ENCODE measurements at regions not wholly inside any gene's neighbourhood (a gene's known extent, or its start where the extent isn't known, plus 50 kb on each side); places are given as distances from the start of the nearest gene placed in this dataset.

DNA sequence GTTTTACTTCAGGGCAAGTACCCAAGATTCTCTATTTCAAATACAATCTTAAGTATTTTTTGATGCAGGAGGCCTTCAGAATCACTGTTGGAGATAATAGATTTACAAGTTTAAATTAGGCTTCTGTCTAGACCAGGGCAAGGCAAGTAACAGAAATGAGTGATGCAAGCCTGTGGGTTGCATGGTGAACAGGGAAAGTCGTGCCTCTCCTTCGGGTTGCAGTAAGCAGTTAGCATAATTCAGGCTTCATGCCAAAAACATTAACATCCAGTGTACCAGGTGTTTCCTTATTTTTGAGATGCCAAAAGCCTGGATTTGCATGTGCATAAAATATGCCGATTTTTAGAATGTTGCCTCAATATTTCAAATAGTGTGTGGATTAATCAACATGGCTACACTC, 369.0 kb downstream of the CAAP1 start:
- Histone ChIP-seq H4K91ac (ENCODE audit: low read depth, low read length, poor library complexity) (no peak overlapping the region), H3K79me1 (ENCODE audit: low read depth, low read length) (no peaks in the 10 kb centered on the region), H4K8ac (ENCODE audit: low read depth, low read length) (no peak overlapping the region), H3K9me3 (replicated peaks in 1 of 2; ENCODE audit: control insufficient read depth in 2 of 2, insufficient read depth in 1 of 2, low read depth in 1 of 2, low read length in 2 of 2) (no peaks in the 10 kb centered on the region), H2BK5ac (ENCODE audit: low read length) (no peak overlapping the region), H3K36me3 (replicated peaks in 1 of 2; ENCODE audit: control insufficient read depth in 2 of 2, insufficient read depth in 2 of 2, low read length in 2 of 2) (no peaks in the 10 kb centered on the region), H3K4me3 (ENCODE audit: low read length in 2 of 2) (no peak overlapping the region), H3K14ac (ENCODE audit: low read length) (no peak overlapping the region), H3K18ac (ENCODE audit: low read length) (no peak overlapping the region), H2BK12ac (ENCODE audit: low read length) (no peak overlapping the region), H3K27ac (replicated peaks; ENCODE audit: low read length) (no peak overlapping the region), H2AK5ac (ENCODE audit: low read depth, low read length) (no peak overlapping the region), H3K27me3 (ENCODE audit: control insufficient read depth in 3 of 3, insufficient read depth in 3 of 3, low read depth in 1 of 3, low read length in 3 of 3) (no peaks in the 10 kb centered on the region), H2BK15ac (ENCODE audit: low read length) (no peak overlapping the region), H3K4me1 (ENCODE audit: control insufficient read depth in 2 of 2, insufficient read depth in 1 of 2, low read depth in 1 of 2, low read length in 2 of 2) (no peaks in the 10 kb centered on the region), H2BK120ac (ENCODE audit: low read depth, low read length) (no peak overlapping the region), H3K9ac (ENCODE audit: low read depth, low read length, poor library complexity) (no peak overlapping the region), H3K23ac (ENCODE audit: low read depth, low read length, poor library complexity) (no peak overlapping the region), H2AFZ (ENCODE audit: low read length) (no peak overlapping the region), H3K4ac (ENCODE audit: low read length) (no peak overlapping the region), H3K4me2 (ENCODE audit: insufficient read depth, low read length, poor library complexity, severe bottlenecking) (no peak overlapping the region)
- WGBS, 2 donors (ENCODE audit: extremely low coverage in 2 of 2, insufficient read length in 2 of 2, insufficient replicate concordance in 1 of 2), result no CpG with 5 or more reads among the region's 3 CpGs
- no peak for DNase-seq (ENCODE audit: low spot score)

- H2AFZ ChIP-seq (ENCODE audit: low read length), result no peak overlapping the region
These were observed 372.5 kb downstream of the CAAP1 start for GRCh38 chr9:26520141-26520540.

DNA sequence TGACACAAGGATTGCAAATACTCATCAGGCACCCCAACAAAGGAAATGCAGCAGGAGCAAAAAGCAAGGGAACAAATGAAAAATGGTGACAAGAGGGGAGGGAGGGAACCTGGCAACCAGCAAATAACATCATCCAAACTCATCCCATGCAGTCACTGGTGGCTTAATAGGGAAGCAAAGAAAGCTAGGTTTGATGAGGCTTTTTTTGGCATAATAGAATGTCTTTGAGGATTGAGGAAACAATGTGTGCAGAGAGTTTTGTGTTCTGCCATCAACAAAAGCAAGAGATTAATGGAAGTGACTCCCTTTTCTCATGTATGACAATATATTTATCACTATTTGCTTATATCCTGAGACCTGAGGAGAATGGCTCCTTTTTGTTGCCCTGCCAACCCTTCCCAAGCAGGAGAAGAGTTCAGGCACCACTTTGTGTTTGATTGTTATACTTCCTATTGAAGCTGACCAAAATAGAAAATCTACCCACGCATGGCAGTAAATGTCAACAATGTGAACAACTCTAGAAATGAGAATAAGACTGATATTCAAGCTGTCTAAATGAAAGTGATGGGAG, 375.7 kb downstream of the CAAP1 start:
- no peak overlapping the region for H3K4me2 ChIP-seq (ENCODE audit: insufficient read depth, low read length, poor library complexity, severe bottlenecking)
- no peak overlapping the region for H2BK15ac ChIP-seq (ENCODE audit: low read length)
- no peaks in the 10 kb centered on the region for H3K27me3 ChIP-seq (ENCODE audit: control insufficient read depth in 3 of 3, insufficient read depth in 3 of 3, low read depth in 1 of 3, low read length in 3 of 3)
- H3K4ac ChIP-seq (ENCODE audit: low read length), result no peak overlapping the region
- H3K79me1 ChIP-seq (ENCODE audit: low read depth, low read length), result no peaks in the 10 kb centered on the region
- no peaks in the 10 kb centered on the region for H3K9me3 ChIP-seq (replicated peaks in 1 of 2; ENCODE audit: control insufficient read depth in 2 of 2, insufficient read depth in 1 of 2, low read depth in 1 of 2, low read length in 2 of 2)
- WGBS, 2 donors (ENCODE audit: extremely low coverage in 2 of 2, insufficient read length in 2 of 2, insufficient replicate concordance in 1 of 2), result no CpG with 5 or more reads among the region's 1 CpG
- no peak overlapping the region for H3K23ac ChIP-seq (ENCODE audit: low read depth, low read length, poor library complexity)
- no peak overlapping the region for H2AK5ac ChIP-seq (ENCODE audit: low read depth, low read length)
- no peak overlapping the region for H2BK12ac ChIP-seq (ENCODE audit: low read length)
- H4K91ac ChIP-seq (ENCODE audit: low read depth, low read length, poor library complexity), result no peak overlapping the region
- peaks cover 0 to 2% of the 10 kb centered on the region in 2 donors for H3K4me1 ChIP-seq (ENCODE audit: control insufficient read depth in 2 of 2, insufficient read depth in 1 of 2, low read depth in 1 of 2, low read length in 2 of 2)
- no peak overlapping the region for H2AFZ ChIP-seq (ENCODE audit: low read length)
- H2BK5ac ChIP-seq (ENCODE audit: low read length), result no peak overlapping the region
- no peak for DNase-seq (ENCODE audit: low spot score)
- no peak overlapping the region for H3K9ac ChIP-seq (ENCODE audit: low read depth, low read length, poor library complexity)
- no peak overlapping the region for H3K4me3 ChIP-seq (ENCODE audit: low read length in 2 of 2)
- no peaks in the 10 kb centered on the region for H3K36me3 ChIP-seq (replicated peaks in 1 of 2; ENCODE audit: control insufficient read depth in 2 of 2, insufficient read depth in 2 of 2, low read length in 2 of 2)
- H2BK120ac ChIP-seq (ENCODE audit: low read depth, low read length), result no peak overlapping the region
- no peak overlapping the region for H3K14ac ChIP-seq (ENCODE audit: low read length)
- no peak overlapping the region for H4K8ac ChIP-seq (ENCODE audit: low read depth, low read length)
- no peak overlapping the region for H3K18ac ChIP-seq (ENCODE audit: low read length)
- H3K27ac ChIP-seq (replicated peaks; ENCODE audit: low read length), result no peak overlapping the region

More at GRCh38 chr9:26520141-26520540, 372.5 kb downstream of the CAAP1 start:
- H3K4me3 ChIP-seq (ENCODE audit: low read length in 2 of 2), result no peak overlapping the region
- no peak overlapping the region for H2BK15ac ChIP-seq (ENCODE audit: low read length)
- no peaks in the 10 kb centered on the region for H3K79me1 ChIP-seq (ENCODE audit: low read depth, low read length)
- no peak overlapping the region for H3K27ac ChIP-seq (replicated peaks; ENCODE audit: low read length)
- DNase-seq (ENCODE audit: low spot score), result no peak
- no CpG with 5 or more reads among the region's 1 CpG for WGBS, 2 donors (ENCODE audit: extremely low coverage in 2 of 2, insufficient read length in 2 of 2, insufficient replicate concordance in 1 of 2)
- no peaks in the 10 kb centered on the region for H3K9me3 ChIP-seq (replicated peaks in 1 of 2; ENCODE audit: control insufficient read depth in 2 of 2, insufficient read depth in 1 of 2, low read depth in 1 of 2, low read length in 2 of 2)
- H2BK5ac ChIP-seq (ENCODE audit: low read length), result no peak overlapping the region
- no peak overlapping the region for H3K18ac ChIP-seq (ENCODE audit: low read length)
- no peaks in the 10 kb centered on the region for H3K36me3 ChIP-seq (replicated peaks in 1 of 2; ENCODE audit: control insufficient read depth in 2 of 2, insufficient read depth in 2 of 2, low read length in 2 of 2)
- no peak overlapping the region for H3K4ac ChIP-seq (ENCODE audit: low read length)
- H3K14ac ChIP-seq (ENCODE audit: low read length), result no peak overlapping the region
- no peak overlapping the region for H3K4me2 ChIP-seq (ENCODE audit: insufficient read depth, low read length, poor library complexity, severe bottlenecking)
- no peak overlapping the region for H4K8ac ChIP-seq (ENCODE audit: low read depth, low read length)
- peaks cover 0 to 2% of the 10 kb centered on the region in 2 donors for H3K4me1 ChIP-seq (ENCODE audit: control insufficient read depth in 2 of 2, insufficient read depth in 1 of 2, low read depth in 1 of 2, low read length in 2 of 2)
- no peak overlapping the region for H3K23ac ChIP-seq (ENCODE audit: low read depth, low read length, poor library complexity)
- no peak overlapping the region for H3K9ac ChIP-seq (ENCODE audit: low read depth, low read length, poor library complexity)
- no peaks in the 10 kb centered on the region for H3K27me3 ChIP-seq (ENCODE audit: control insufficient read depth in 3 of 3, insufficient read depth in 3 of 3, low read depth in 1 of 3, low read length in 3 of 3)
- H2BK120ac ChIP-seq (ENCODE audit: low read depth, low read length), result no peak overlapping the region
- H2BK12ac ChIP-seq (ENCODE audit: low read length), result no peak overlapping the region
- no peak overlapping the region for H4K91ac ChIP-seq (ENCODE audit: low read depth, low read length, poor library complexity)
- H2AK5ac ChIP-seq (ENCODE audit: low read depth, low read length), result no peak overlapping the region

- Histone ChIP-seq H3K23ac (ENCODE audit: low read depth, low read length, poor library complexity) (no peak overlapping the region), H3K4me1 (ENCODE audit: control insufficient read depth in 2 of 2, insufficient read depth in 1 of 2, low read depth in 1 of 2, low read length in 2 of 2) (peaks cover 0 to 2% of the 10 kb centered on the region in 2 donors), H4K91ac (ENCODE audit: low read depth, low read length, poor library complexity) (no peak overlapping the region), H2AFZ (ENCODE audit: low read length) (no peak overlapping the region), H2AK5ac (ENCODE audit: low read depth, low read length) (no peak overlapping the region), H3K9me3 (replicated peaks in 1 of 2; ENCODE audit: control insufficient read depth in 2 of 2, insufficient read depth in 1 of 2, low read depth in 1 of 2, low read length in 2 of 2) (no peaks in the 10 kb centered on the region), H3K27me3 (ENCODE audit: control insufficient read depth in 3 of 3, insufficient read depth in 3 of 3, low read depth in 1 of 3, low read length in 3 of 3) (no peaks in the 10 kb centered on the region), H3K4me3 (ENCODE audit: low read length in 2 of 2) (no peak overlapping the region), H3K4ac (ENCODE audit: low read length) (no peak overlapping the region), H3K4me2 (ENCODE audit: insufficient read depth, low read length, poor library complexity, severe bottlenecking) (no peak overlapping the region), H2BK12ac (ENCODE audit: low read length) (no peak overlapping the region), H3K79me1 (ENCODE audit: low read depth, low read length) (no peaks in the 10 kb centered on the region), H2BK5ac (ENCODE audit: low read length) (no peak overlapping the region), H3K36me3 (replicated peaks in 1 of 2; ENCODE audit: control insufficient read depth in 2 of 2, insufficient read depth in 2 of 2, low read length in 2 of 2) (no peaks in the 10 kb centered on the region), H3K18ac (ENCODE audit: low read length) (no peak overlapping the region), H2BK15ac (ENCODE audit: low read length) (no peak overlapping the region), H4K8ac (ENCODE audit: low read depth, low read length) (no peak overlapping the region), H3K27ac (replicated peaks; ENCODE audit: low read length) (no peak overlapping the region), H3K9ac (ENCODE audit: low read depth, low read length, poor library complexity) (no peak overlapping the region), H2BK120ac (ENCODE audit: low read depth, low read length) (no peak overlapping the region), H3K14ac (ENCODE audit: low read length) (no peak overlapping the region)
- DNase-seq (ENCODE audit: low spot score), result no peak
- WGBS, 2 donors (ENCODE audit: extremely low coverage in 2 of 2, insufficient read length in 2 of 2, insufficient replicate concordance in 1 of 2), result no CpG with 5 or more reads among the region's 4 CpGs
These were observed 378.9 kb downstream of the CAAP1 start for GRCh38 chr9:26513730-26514129.

Data from neuronal stem cell (in vitro differentiated cells).